Activated CD4-positive, CD25-positive, alpha-beta regulatory T cell treated with anti-CD3 and anti-CD28 coated beads, Interleukin-2, amount 50 U/mL, for 16 hours (primary cell): ENCODE measurements at regions not wholly inside any gene's neighbourhood (a gene's known extent, or its start where the extent isn't known, plus 50 kb on each side); places are given as distances from the start of the nearest gene placed in this dataset.
"Not testable (repeated sequence)": the region's sequence is repeated elsewhere in the genome, so short reads cannot be mapped to it uniquely, and the experiment has no call there.

Source experiments
- DNase-seq: peaks from one replicate; pipeline ENCODE4 v3.0.0-alpha.2; 2020; ENCODE audit warnings: low read depth, low spot score

DNA sequence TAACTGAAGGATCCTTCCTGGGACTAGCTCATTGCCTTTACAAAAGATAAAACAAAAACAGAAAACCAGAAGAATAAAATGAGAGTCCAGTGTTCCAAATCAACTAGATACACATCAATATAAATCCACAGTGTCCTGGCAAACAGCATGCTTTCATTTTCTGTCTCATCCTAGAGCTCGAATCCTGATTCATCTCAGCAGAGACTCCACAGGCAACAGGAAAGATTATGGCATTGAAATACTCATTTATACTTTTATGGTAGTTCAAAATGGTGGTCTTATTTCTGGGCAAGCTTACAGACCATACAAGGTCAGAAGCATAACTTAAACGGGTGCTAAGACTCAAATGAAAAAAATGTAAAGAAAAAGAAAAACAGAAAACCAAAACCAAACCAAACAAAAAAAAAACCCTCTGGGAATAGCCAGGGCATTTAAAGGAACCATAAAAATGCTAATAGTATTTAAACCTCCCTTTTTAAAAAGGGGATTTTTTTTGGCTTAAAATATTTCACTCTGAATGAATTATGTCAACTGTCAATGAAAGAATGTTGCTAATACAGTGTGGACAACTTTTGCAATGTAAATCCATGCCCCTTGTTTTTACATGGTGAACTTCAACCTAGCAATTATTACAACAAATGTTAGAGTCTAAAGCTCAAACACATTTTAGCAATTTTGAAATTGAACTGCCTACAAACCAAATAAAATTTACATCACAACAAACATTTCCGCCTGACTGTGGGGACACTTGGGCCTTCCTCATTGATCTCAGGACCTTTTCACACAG lies 57.9 kb downstream of the GPR101 start:
- DNase-seq: no peak

GRCh38 chrX:136967966-136968365 lies 65.8 kb downstream of the GPR101 start:
- no peak for DNase-seq

GRCh38 chrX:136963973-136964372 lies 69.8 kb downstream of the GPR101 start:
- DNase-seq: no peak

DNA sequence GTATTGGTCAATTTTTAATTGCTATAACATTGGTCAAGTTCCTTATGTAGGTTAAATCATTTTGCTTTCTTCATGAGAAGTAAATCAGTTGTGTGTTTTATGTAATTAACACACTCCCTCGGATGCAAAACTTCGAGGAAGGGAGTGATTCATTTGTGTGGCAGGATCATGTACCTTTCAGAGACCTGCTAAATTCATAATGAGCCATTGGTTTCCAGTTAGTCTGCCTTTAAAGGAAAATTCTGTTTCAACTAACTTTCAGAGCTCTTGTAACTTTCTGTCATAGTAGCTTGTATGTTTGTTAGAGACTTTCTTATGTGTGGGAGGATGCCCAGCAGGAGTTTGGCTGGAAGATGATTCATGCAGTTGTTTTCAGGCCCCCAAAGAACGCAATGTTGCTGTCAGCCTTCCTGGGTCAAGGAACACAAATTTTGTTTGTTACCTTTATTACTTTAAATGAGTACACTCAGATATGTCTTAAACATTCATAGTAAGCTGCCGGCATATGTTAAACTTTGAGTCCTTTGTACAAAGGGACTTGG lies 72.1 kb downstream of the GPR101 start:
- no peak for DNase-seq

GRCh38 chrX:136954930-136955329 lies 74.4 kb upstream of the RBMX start:
- DNase-seq: no peak

GRCh38 chrX:136953867-136954787 lies 73.6 kb upstream of the RBMX start:
- peak; percentile 23 for DNase-seq

DNA sequence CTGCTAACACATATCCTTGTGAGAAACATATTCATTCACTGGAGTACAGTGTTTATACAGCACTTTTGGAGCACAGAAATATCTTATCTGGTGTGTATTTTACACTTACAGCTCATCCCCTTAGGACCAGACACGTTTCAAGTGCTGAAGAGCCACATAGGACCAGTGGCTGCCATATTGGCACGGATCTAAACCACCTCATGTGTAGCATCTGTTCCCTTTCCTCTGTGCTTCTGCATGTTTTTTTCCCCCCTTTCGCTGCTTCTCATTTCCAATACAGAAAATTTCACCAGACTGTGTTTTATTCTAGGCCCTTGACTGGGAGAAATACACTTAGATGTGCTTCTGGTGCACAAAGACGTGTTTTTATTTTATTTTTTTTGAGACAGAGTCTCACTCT lies 69.7 kb upstream of the RBMX start:
- no peak for DNase-seq

GRCh38 chrX:136941396-136942337 lies 61.1 kb upstream of the RBMX start:
- DNase-seq: no peak

DNA sequence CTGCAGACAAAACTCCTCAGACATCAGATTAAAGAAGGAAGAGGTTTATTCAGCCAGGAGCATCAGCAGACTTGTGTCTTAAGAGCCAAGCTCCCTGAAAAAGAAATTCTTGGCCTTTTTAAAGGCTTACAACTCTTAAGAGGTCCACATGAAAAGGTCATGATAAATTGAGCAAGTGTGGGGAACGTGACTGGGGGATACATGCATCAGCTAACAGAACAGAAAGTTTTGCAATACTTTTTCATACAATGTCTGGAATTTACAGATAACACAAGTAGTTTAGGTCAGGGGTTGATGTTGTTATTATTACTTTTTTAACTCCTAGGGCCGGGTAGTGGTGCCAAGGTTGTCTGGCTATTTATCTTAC lies 55.6 kb upstream of the RBMX start:
- no peak for DNase-seq

- not testable (repeated sequence) for DNase-seq
Measured at GRCh38 chrX:136935533-136936182, 55.1 kb upstream of the RBMX start.

- DNase-seq: not testable (repeated sequence)
Measured at GRCh38 chrX:136934652-136935051, 54.1 kb upstream of the RBMX start.

GRCh38 chrX:136933611-136934145 lies 53.2 kb upstream of the RBMX start:
- no peak for DNase-seq

- DNase-seq: no peak
Measured at GRCh38 chrX:136931661-136932060, 51.1 kb upstream of the RBMX start.
